ENCODE measurements at regions not wholly inside any gene's neighbourhood (a gene's known extent, or its start where the extent isn't known, plus 50 kb on each side); places are given as distances from the start of the nearest gene placed in this dataset.
"Not testable (repeated sequence)": the region's sequence is repeated elsewhere in the genome, so short reads cannot be mapped to it uniquely, and the experiment has no call there.

- no peak for DNase-seq (ENCODE audit: low read depth)
- no peak overlapping the region for H3K4me3 ChIP-seq (ENCODE audit: control insufficient read depth, low read depth, low read length)
- TF ChIP-seq CTCF (IDR thresholded peaks at IDR 0.05; ENCODE audit: control insufficient read depth, insufficient read depth, low read depth, low read length, missing control alignments): no peak
Measured at GRCh38 chr14:22255017-22255950, 333.7 kb downstream of the DAD1 start.

GRCh38 chr14:22252686-22253085 is 336.3 kb downstream of the DAD1 start:
- no peak for TF ChIP-seq CTCF (IDR thresholded peaks at IDR 0.05; ENCODE audit: control insufficient read depth, insufficient read depth, low read depth, low read length, missing control alignments)
- no peak overlapping the region for H3K4me3 ChIP-seq (ENCODE audit: control insufficient read depth, low read depth, low read length)
- no peak for DNase-seq (ENCODE audit: low read depth)

GRCh38 chr14:22251090-22251489 is 337.9 kb downstream of the DAD1 start:
- H3K4me3 ChIP-seq (ENCODE audit: control insufficient read depth, low read depth, low read length): no peak overlapping the region
- TF ChIP-seq CTCF (IDR thresholded peaks at IDR 0.05; ENCODE audit: control insufficient read depth, insufficient read depth, low read depth, low read length, missing control alignments): no peak
- DNase-seq (ENCODE audit: low read depth): no peak

GRCh38 chr14:22249770-22250169 is 339.3 kb downstream of the DAD1 start:
- no peak for TF ChIP-seq CTCF (IDR thresholded peaks at IDR 0.05; ENCODE audit: control insufficient read depth, insufficient read depth, low read depth, low read length, missing control alignments)
- DNase-seq (ENCODE audit: low read depth): no peak
- no peak overlapping the region for H3K4me3 ChIP-seq (ENCODE audit: control insufficient read depth, low read depth, low read length)

GRCh38 chr14:22243971-22244581 is 344.9 kb downstream of the DAD1 start:
- H3K4me3 ChIP-seq (ENCODE audit: control insufficient read depth, low read depth, low read length): no peak overlapping the region
- TF ChIP-seq CTCF (IDR thresholded peaks at IDR 0.05; ENCODE audit: control insufficient read depth, insufficient read depth, low read depth, low read length, missing control alignments): no peak
- no peak for DNase-seq (ENCODE audit: low read depth)

GRCh38 chr14:22238320-22238719 is 350.7 kb downstream of the DAD1 start:
- H3K4me3 ChIP-seq (ENCODE audit: control insufficient read depth, low read depth, low read length); DNase-seq (ENCODE audit: low read depth): not testable (repeated sequence)

GRCh38 chr14:22233377-22233776 is 355.6 kb downstream of the DAD1 start:
- DNase-seq (ENCODE audit: low read depth): no peak
- H3K4me3 ChIP-seq (ENCODE audit: control insufficient read depth, low read depth, low read length): no peak overlapping the region
- no peak for TF ChIP-seq CTCF (IDR thresholded peaks at IDR 0.05; ENCODE audit: control insufficient read depth, insufficient read depth, low read depth, low read length, missing control alignments)

Measured in AG09309 (cell line).